ENCODE measurements at regions not wholly inside any gene's neighbourhood (a gene's known extent, or its start where the extent isn't known, plus 50 kb on each side); places are given as distances from the start of the nearest gene placed in this dataset.

DNA sequence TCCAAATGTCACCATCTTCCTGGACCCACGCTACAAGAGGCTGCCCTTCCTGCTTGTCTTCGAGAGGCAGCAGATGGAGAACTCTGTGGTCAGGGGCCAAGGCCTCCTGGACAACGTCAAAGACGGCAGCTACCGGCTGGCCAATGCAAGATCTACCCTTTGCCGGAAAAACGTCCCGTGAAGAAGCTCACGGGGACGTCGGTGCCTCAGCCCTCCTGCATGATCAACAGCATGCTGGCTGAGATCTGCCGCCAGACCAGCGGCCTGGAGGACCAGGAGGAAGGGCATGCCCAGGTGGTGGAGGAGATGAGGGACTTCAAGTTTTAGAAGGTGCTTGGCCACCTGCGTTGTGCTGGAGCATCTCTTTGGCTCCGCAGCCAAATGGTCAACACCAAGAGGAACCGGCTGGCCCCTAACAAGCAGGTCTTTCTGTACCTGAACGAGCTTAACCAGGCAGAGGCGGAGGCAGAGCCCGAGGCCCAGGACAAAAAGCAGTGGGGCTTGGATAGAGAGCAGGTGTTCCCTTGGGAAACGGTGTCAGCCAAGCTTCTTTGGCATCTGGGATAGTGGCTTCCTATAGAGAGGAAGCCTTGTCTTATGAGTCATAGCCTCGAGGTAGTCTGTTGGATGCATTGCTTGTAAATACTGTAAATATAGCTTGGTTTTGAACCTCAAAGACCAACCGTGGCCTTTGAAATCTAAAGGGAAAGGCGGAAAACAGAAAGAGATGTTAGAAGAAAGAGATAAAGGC is 94.8 kb upstream of the ELOVL6 start:
- DNase-seq = no peak
- Histone ChIP-seq H3K27me3 (no peaks in the 10 kb centered on the region), H3K4me1 (no peaks in the 10 kb centered on the region), H3K36me3 (no peaks in the 10 kb centered on the region), H3K9me3 (no peaks in the 10 kb centered on the region), H3K27ac (no peak overlapping the region), H3K4me3 (no peak overlapping the region)
- TF ChIP-seq POLR2AphosphoS5 (IDR thresholded peaks at IDR 0.05) = no peak
- no peak for TF ChIP-seq EP300 (IDR thresholded peaks at IDR 0.05; ENCODE audit: low read depth)
- TF ChIP-seq POLR2A (IDR thresholded peaks at IDR 0.05) = no peak
- TF ChIP-seq, protein P1, sequence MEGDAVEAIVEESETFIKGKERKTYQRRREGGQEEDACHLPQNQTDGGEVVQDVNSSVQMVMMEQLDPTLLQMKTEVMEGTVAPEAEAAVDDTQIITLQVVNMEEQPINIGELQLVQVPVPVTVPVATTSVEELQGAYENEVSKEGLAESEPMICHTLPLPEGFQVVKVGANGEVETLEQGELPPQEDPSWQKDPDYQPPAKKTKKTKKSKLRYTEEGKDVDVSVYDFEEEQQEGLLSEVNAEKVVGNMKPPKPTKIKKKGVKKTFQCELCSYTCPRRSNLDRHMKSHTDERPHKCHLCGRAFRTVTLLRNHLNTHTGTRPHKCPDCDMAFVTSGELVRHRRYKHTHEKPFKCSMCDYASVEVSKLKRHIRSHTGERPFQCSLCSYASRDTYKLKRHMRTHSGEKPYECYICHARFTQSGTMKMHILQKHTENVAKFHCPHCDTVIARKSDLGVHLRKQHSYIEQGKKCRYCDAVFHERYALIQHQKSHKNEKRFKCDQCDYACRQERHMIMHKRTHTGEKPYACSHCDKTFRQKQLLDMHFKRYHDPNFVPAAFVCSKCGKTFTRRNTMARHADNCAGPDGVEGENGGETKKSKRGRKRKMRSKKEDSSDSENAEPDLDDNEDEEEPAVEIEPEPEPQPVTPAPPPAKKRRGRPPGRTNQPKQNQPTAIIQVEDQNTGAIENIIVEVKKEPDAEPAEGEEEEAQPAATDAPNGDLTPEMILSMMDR (IDR thresholded peaks at IDR 0.05) = no peak
- 87 to 90% methylated on average over 3 to 22 of the region's 23 CpGs for WGBS, 2 donors (ENCODE audit: low coverage in 1 of 2)
- intact Hi-C loops (cut with DNase I; ENCODE audit: low total_unique reads) (no loop called here), in situ Hi-C loops (cut with MboI; ENCODE audit: low pct_ligation_motif_present in 1 of 4, low pct_unique_long_range_greater_than_20kb in 1 of 4, low sequenced_read_pairs in 3 of 4) (no loop called here)

DNA sequence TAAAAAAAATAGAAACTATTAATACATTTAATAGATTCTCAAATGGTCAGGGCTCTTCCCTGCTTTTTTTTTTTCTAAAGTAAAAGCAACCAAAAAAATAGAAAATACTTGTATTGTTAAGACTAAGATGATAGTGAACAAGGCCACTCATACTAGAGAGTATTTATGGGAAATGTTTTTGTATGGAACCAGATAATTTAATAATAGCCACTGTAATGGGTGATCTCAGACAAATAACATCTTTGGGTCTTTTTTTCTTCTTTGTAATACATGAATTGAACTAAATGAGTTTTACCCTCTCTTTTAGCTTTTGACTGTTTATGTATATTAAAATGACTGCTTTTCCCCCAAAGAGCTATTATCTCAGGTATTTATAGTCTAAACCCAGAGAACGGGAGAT is 92.1 kb upstream of the ELOVL6 start:
- H3K27ac ChIP-seq = no peak overlapping the region
- no peaks in the 10 kb centered on the region for H3K27me3 ChIP-seq
- intact Hi-C loops (cut with DNase I; ENCODE audit: low total_unique reads) (no loop called here), in situ Hi-C loops (cut with MboI; ENCODE audit: low pct_ligation_motif_present in 1 of 4, low pct_unique_long_range_greater_than_20kb in 1 of 4, low sequenced_read_pairs in 3 of 4) (no loop called here)
- no peak for DNase-seq
- H3K4me1 ChIP-seq = no peaks in the 10 kb centered on the region
- H3K4me3 ChIP-seq = no peak overlapping the region
- TF ChIP-seq, protein P1 (IDR thresholded peaks at IDR 0.05) = no peak
- TF ChIP-seq EP300 (IDR thresholded peaks at IDR 0.05; ENCODE audit: low read depth) = no peak
- no peaks in the 10 kb centered on the region for H3K9me3 ChIP-seq
- 50 to 78% methylated on average over 1 of the region's 1 CpG for WGBS, 2 donors (ENCODE audit: low coverage in 1 of 2)
- H3K36me3 ChIP-seq = no peaks in the 10 kb centered on the region

DNA sequence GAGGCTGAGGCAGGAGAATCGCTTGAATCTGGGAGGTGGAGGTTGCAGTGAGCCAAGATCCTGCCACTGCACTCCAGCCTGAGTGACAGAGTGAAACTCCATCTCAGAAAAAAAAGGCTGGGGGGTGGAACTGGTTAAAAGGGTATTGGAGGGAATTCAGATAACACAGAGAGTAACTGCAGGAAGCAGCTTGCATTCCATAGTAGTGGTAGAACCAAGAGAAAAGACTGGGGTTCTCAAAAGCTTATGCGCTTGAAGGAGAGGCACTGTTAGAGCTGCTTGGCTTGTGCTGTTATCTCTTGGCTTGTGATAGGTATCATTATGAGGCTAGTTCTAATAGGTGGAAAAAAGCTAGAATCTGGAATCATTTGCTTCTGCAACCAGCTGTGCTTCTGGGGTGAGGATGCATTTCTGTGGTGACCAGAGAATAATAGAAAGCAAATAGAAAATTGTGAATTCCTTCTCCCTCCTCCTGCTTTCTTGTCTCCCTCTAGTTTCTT is 91.2 kb upstream of the ELOVL6 start:
- H3K4me3 ChIP-seq = no peak overlapping the region
- H3K9me3 ChIP-seq = no peaks in the 10 kb centered on the region
- WGBS, 2 donors (ENCODE audit: low coverage in 1 of 2) = 97 to 100% methylated on average over 1 to 2 of the region's 2 CpGs
- no peaks in the 10 kb centered on the region for H3K36me3 ChIP-seq
- no peak for TF ChIP-seq POLR2A (IDR thresholded peaks at IDR 0.05)
- TF ChIP-seq POLR2AphosphoS5 (IDR thresholded peaks at IDR 0.05) = no peak
- TF ChIP-seq, protein P1 (IDR thresholded peaks at IDR 0.05) = no peak
- TF ChIP-seq EP300 (IDR thresholded peaks at IDR 0.05; ENCODE audit: low read depth) = no peak
- H3K4me1 ChIP-seq = no peaks in the 10 kb centered on the region
- in situ Hi-C loops (cut with MboI; ENCODE audit: low pct_ligation_motif_present in 1 of 4, low pct_unique_long_range_greater_than_20kb in 1 of 4, low sequenced_read_pairs in 3 of 4) = no loop called here
- intact Hi-C loops (cut with DNase I; ENCODE audit: low total_unique reads) = no loop called here
- H3K27ac ChIP-seq = no peak overlapping the region
- DNase-seq = no peak
- no peaks in the 10 kb centered on the region for H3K27me3 ChIP-seq

DNA sequence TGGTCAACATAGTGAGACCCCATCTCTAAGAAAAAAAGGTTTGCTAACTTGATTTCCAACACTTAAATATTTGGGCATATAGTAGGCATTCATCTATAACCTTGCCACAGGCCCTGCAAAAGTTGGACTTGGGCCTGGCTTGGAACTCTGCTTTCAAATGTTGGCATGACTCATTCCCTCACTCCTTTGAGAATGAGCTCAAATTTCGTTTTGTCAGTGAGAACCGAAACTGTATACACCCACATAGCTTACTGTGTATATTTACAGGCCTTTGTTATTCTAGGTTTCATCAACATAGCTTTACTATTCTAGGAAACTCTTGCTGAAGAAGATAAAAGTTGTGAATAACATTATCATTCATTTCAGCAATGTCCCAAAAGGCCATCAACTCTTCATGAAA is 88.7 kb upstream of the ELOVL6 start:
- 20 to 34% methylated on average over 2 of the region's 2 CpGs for WGBS, 2 donors (ENCODE audit: low coverage in 1 of 2)
- in situ Hi-C loops (cut with MboI; ENCODE audit: low pct_ligation_motif_present in 1 of 4, low pct_unique_long_range_greater_than_20kb in 1 of 4, low sequenced_read_pairs in 3 of 4) (no loop called here), intact Hi-C loops (cut with DNase I; ENCODE audit: low total_unique reads) (no loop called here)
- Histone ChIP-seq H3K27ac (no peak overlapping the region), H3K9me3 (no peaks in the 10 kb centered on the region), H3K4me1 (no peaks in the 10 kb centered on the region), H3K4me3 (no peak overlapping the region), H3K27me3 (no peaks in the 10 kb centered on the region), H3K36me3 (no peaks in the 10 kb centered on the region)
- no peak for DNase-seq
- TF ChIP-seq, protein P1 (IDR thresholded peaks at IDR 0.05) = no peak
- TF ChIP-seq POLR2AphosphoS5 (IDR thresholded peaks at IDR 0.05) = no peak
- no peak for TF ChIP-seq EP300 (IDR thresholded peaks at IDR 0.05; ENCODE audit: low read depth)
- no peak for TF ChIP-seq POLR2A (IDR thresholded peaks at IDR 0.05)

All from transverse colon (tissue), 4 donors.